SK-N-SH (cell line): ENCODE measurements at regions not wholly inside any gene's neighbourhood (a gene's known extent, or its start where the extent isn't known, plus 50 kb on each side); places are given as distances from the start of the nearest gene placed in this dataset.

Experiments used
- CTCF ChIA-PET: fragments of 300-600, 350-600 bp; formaldehyde crosslinking; extraction: SDS; loops from one replicate; lab custom pipeline; 2021; lab: Yijun Ruan, JAX
- POLR2A ChIA-PET: fragments of 350-600 bp; sonication (Branson Sonifier 250); formaldehyde crosslinking; extraction: SDS; loops from one replicate; lab custom pipeline; 2020; ENCODE audit warnings: antibody characterized with exemption, inconsistent platforms; lab: Yijun Ruan, JAX
- DNase-seq: peaks from one replicate; pipeline ENCODE4 v3.0.0; 2012
- H2AFZ ChIP-seq: fragments of 200-600 bp; sonication (generic); 2 replicates; pipeline ENCODE4 v1.8.1; 2016; ENCODE audit warnings: antibody characterized with exemption, mild to moderate bottlenecking, low read depth
- H3F3A ChIP-seq: fragments of 200-600 bp; sonication (generic); replicated peaks from 2 replicates; pipeline ENCODE3; 2016; ENCODE audit warnings: antibody characterized with exemption, mild to moderate bottlenecking; ENCODE audit not compliant: insufficient read depth
- H3K27ac ChIP-seq, 2 experiments: fragments of 200-500 bp in 1 of 2; fragments of 200-600 bp in 1 of 2; sonication (Bioruptor generic) in 1 of 2; sonication (generic), shearing (Covaris generic) in 1 of 2; 2 replicates each; pipeline versions ENCODE4 v1.5.1 to v1.6.1; 2014 to 2016; ENCODE audit warnings: low read depth in 2 of 2, inconsistent platforms in 1 of 2, low read length in 1 of 2, mild to moderate bottlenecking in 1 of 2, mixed read lengths in 1 of 2
- H3K27me3 ChIP-seq: fragments of 200-600 bp; sonication (generic), shearing (Covaris generic); 2 replicates; pipeline ENCODE4 v1.6.1; 2016; ENCODE audit warnings: mixed run types; ENCODE audit not compliant: insufficient read depth
- H3K36me3 ChIP-seq, 2 experiments: fragments of 200-500 bp in 1 of 2; fragments of 200-600 bp in 1 of 2; sonication (Bioruptor generic) in 1 of 2; sonication (generic) in 1 of 2; replicated peaks in 1 of 2; 2 replicates each; pipeline versions ENCODE3 to v1.5.1; 2014 to 2016; ENCODE audit warnings: low read length in 1 of 2, mild to moderate bottlenecking in 1 of 2; ENCODE audit not compliant: insufficient read depth in 2 of 2, control insufficient read depth in 1 of 2
- H3K4me1 ChIP-seq, 2 experiments: fragments of 200-500 bp in 1 of 2; fragments of 200-600 bp in 1 of 2; sonication (Bioruptor generic) in 1 of 2; sonication (generic), shearing (Covaris generic) in 1 of 2; 2 replicates each; pipeline versions ENCODE4 v1.5.1 to v1.6.1; 2014 to 2016; ENCODE audit warnings: low read depth in 1 of 2, low read length in 1 of 2, mixed run types in 1 of 2; ENCODE audit not compliant: insufficient read depth in 2 of 2, control insufficient read depth in 1 of 2
- H3K4me2 ChIP-seq: fragments of 200-600 bp; sonication (generic), shearing (Covaris generic); 2 replicates; pipeline ENCODE4 v1.6.1; 2017; ENCODE audit warnings: mixed run types
- H3K4me3 ChIP-seq, 2 experiments: fragments of 200-500 bp in 1 of 2; fragments of 200-600 bp in 1 of 2; sonication (Bioruptor generic) in 1 of 2; sonication (generic), shearing (Covaris generic) in 1 of 2; 2 replicates each; pipeline versions ENCODE4 v1.5.1 to v1.8.1; 2014 to 2016; ENCODE audit warnings: low read depth in 2 of 2, inconsistent platforms in 1 of 2, low read length in 1 of 2, mild to moderate bottlenecking in 1 of 2, mixed read lengths in 1 of 2, moderate library complexity in 1 of 2
- H3K79me2 ChIP-seq: fragments of 200-600 bp; sonication (generic); 2 replicates; pipeline ENCODE4 v1.8.1; 2017; ENCODE audit warnings: mild to moderate bottlenecking; ENCODE audit not compliant: insufficient read depth
- H3K9ac ChIP-seq: fragments of 200-600 bp; sonication (generic); 2 replicates; pipeline ENCODE4 v1.6.1; 2017; ENCODE audit warnings: mixed run types
- H3K9me2 ChIP-seq: fragments of 200-600 bp; sonication (generic); 2 replicates; pipeline ENCODE4 v1.6.1; 2017; ENCODE audit warnings: mixed run types
- H3K9me3 ChIP-seq: fragments of 200-600 bp; sonication (generic); 2 replicates; pipeline ENCODE4 v1.6.1; 2017; ENCODE audit warnings: mixed run types, mild to moderate bottlenecking, moderate library complexity
- H4K20me1 ChIP-seq: fragments of 200-600 bp; sonication (generic); 2 replicates; pipeline ENCODE4 v1.6.1; 2017; ENCODE audit warnings: mild to moderate bottlenecking, mixed run types; ENCODE audit not compliant: insufficient read depth
- CHD2 ChIP-seq: fragments of 150-350 bp; IDR thresholded peaks from 2 replicates; pipeline ENCODE4 v1.6.1; 2018; ENCODE audit warnings: low read length; ENCODE audit not compliant: partially characterized antibody
- EZH2phosphoT487 ChIP-seq: fragments of 200-600 bp; sonication (generic); IDR thresholded peaks from 2 replicates; pipeline ENCODE4 v1.6.1; 2017; ENCODE audit warnings: low read depth, mixed run types, mild to moderate bottlenecking, antibody characterized with exemption, moderate library complexity, borderline replicate concordance
- FOXM1 ChIP-seq: IDR thresholded peaks from 2 replicates; pipeline ENCODE4 v1.4.0; 2012; ENCODE audit warnings: low read depth, mild to moderate bottlenecking
- IRF3 ChIP-seq: fragments of 150-350 bp; IDR thresholded peaks from 2 replicates; pipeline ENCODE4 v1.6.1; 2016; ENCODE audit warnings: mild to moderate bottlenecking, low read depth, low read length
- JUND ChIP-seq: IDR thresholded peaks from 2 replicates; pipeline ENCODE4 v1.4.0; 2012
- NRF1 ChIP-seq: IDR thresholded peaks from 2 replicates; pipeline ENCODE4 v1.6.1; 2012; ENCODE audit warnings: low read depth, mild to moderate bottlenecking, low read length
- PBX3 ChIP-seq: IDR thresholded peaks from 2 replicates; pipeline ENCODE4; 2012
- POLR2AphosphoS5 ChIP-seq: IDR thresholded peaks from 2 replicates; pipeline ENCODE4 v1.6.1; 2012; ENCODE audit warnings: low read depth, low read length
- RAD21 ChIP-seq: IDR thresholded peaks from 2 replicates; pipeline ENCODE4 v1.6.1; 2012; ENCODE audit warnings: mild to moderate bottlenecking, low read length
- RCOR1 ChIP-seq: fragments of 150-350 bp; IDR thresholded peaks from 2 replicates; pipeline ENCODE4 v1.6.1; 2017; ENCODE audit warnings: antibody characterized with exemption, low read length
- REST ChIP-seq: IDR thresholded peaks from 2 replicates; pipeline ENCODE4 v1.6.1; 2012; ENCODE audit warnings: mild to moderate bottlenecking, low read depth, low read length, moderate library complexity
- RFX5 ChIP-seq: IDR thresholded peaks from 2 replicates; pipeline ENCODE4 v1.6.1; 2012; ENCODE audit warnings: mild to moderate bottlenecking, improper control_type of control experiment, low read length
- TCF12 ChIP-seq: IDR thresholded peaks from 2 replicates; pipeline ENCODE4 v1.4.0; 2012
- WGBS: methylation state at CpG from one replicate; pipeline ENCODE4 v1.1.6; 2017; ENCODE audit warnings: low lambda C conversion rate; 5-methylcytosine and 5-hydroxymethylcytosine counted together

GRCh38 chrX:125198546-125198945 lies 121.1 kb upstream of the TEX13C start (continued):
- TF ChIP-seq REST (no peak), RAD21 (no peak), IRF3 (no peak), JUND (no peak)

GRCh38 chrX:125202591-125203248 lies 117.0 kb upstream of the TEX13C start:
- Histone ChIP-seq H3K4me2 (no peak overlapping the region), H3K36me3 (no peaks in the 10 kb centered on the region), H3K9me2 (no peaks in the 10 kb centered on the region), H3K27me3 (peaks cover 33% of the 10 kb centered on the region), H3K9ac (no peak overlapping the region), H3K4me1 (no peaks in the 10 kb centered on the region; a peak in 1 of 4 replicates), H2AFZ (no peak overlapping the region), H3K9me3 (no peaks in the 10 kb centered on the region), H3F3A (no peaks in the 10 kb centered on the region), H3K27ac (no peak overlapping the region), H3K79me2 (no peaks in the 10 kb centered on the region), H4K20me1 (no peaks in the 10 kb centered on the region), H3K4me3 (no peak overlapping the region)
- no peak for TF ChIP-seq EZH2phosphoT487
- no peak for TF ChIP-seq FOXM1
- no peak for TF ChIP-seq POLR2AphosphoS5
- TF ChIP-seq JUND = no peak
- TF ChIP-seq CHD2 = no peak
- no peak for TF ChIP-seq NRF1
- TF ChIP-seq TCF12 = no peak
- TF ChIP-seq RFX5 = no peak
- no peak for TF ChIP-seq REST
- no peak for TF ChIP-seq RCOR1
- TF ChIP-seq PBX3 = no peak
- peak; percentile 2 for DNase-seq
- POLR2A ChIA-PET = no interaction called here
- WGBS = 9% methylated on average over 31 of the region's 33 CpGs
- CTCF ChIA-PET = no interaction called here
